Right lobe of liver (tissue), 6 donors: ENCODE measurements at regions not wholly inside any gene's neighbourhood (a gene's known extent, or its start where the extent isn't known, plus 50 kb on each side); places are given as distances from the start of the nearest gene placed in this dataset.

ENCODE experiments used
- ATAC-seq, 4 donors: fragments of 200-7000 bp; cut with Tn5 transposase; one replicate each; pipeline ENCODE4 v1.9.1; 2020; ENCODE audit warnings: mild to moderate bottlenecking in 4 of 4, moderate library complexity in 4 of 4
- DNase-seq, 3 donors: peaks; one replicate each; pipeline ENCODE4 v3.0.0-alpha.2; 2020
- H3K27ac ChIP-seq, 3 donors: fragments of 200-600 bp; one replicate each; pipeline ENCODE4 v1.8.0; 2022
- H3K27me3 ChIP-seq, 2 donors: fragments of 200-600 bp; one replicate each; pipeline ENCODE4 v1.8.0; 2022
- H3K36me3 ChIP-seq, 4 donors: fragments of 200-600 bp; sonication (generic) in 1 of 4; one replicate each; pipeline versions ENCODE4 v1.5.1 to v1.8.0; 2017 to 2022; ENCODE audit warnings: control low read depth in 1 of 4
- H3K4me1 ChIP-seq, 4 donors: fragments of 200-600 bp; sonication (generic) in 1 of 4; one replicate each; pipeline versions ENCODE4 v1.5.1 to v1.8.0; 2017 to 2022; ENCODE audit warnings: control low read depth in 1 of 4
- H3K4me3 ChIP-seq, 3 donors: fragments of 200-600 bp; one replicate each; pipeline ENCODE4 v1.8.0; 2022
- H3K9me3 ChIP-seq, 4 donors: fragments of 200-600 bp; sonication (generic) in 1 of 4; one replicate each; pipeline versions ENCODE4 v1.5.1 to v1.8.0; 2017 to 2022; ENCODE audit warnings: control low read depth in 1 of 4
- CTCF ChIP-seq, 4 donors: fragments of 200-600 bp in 3 of 4; fragments of 450-650 bp in 1 of 4; IDR thresholded peaks; one replicate each; pipeline versions ENCODE4 v1.5.1 to v1.8.0; 2016 to 2022; ENCODE audit warnings: antibody characterized with exemption in 4 of 4, mild to moderate bottlenecking in 2 of 4
- POLR2A ChIP-seq: fragments of 450-650 bp; IDR thresholded peaks from one replicate; pipeline ENCODE4 v1.6.1; 2017; ENCODE audit warnings: antibody characterized with exemption, mild to moderate bottlenecking
- WGBS: methylation state at CpG from one replicate; pipeline ENCODE4 v1.1.6; 2018; ENCODE audit warnings: low coverage, low lambda C conversion rate; ENCODE audit not compliant: insufficient coverage; ENCODE audit errors: missing lambda C conversion rate; 5-methylcytosine and 5-hydroxymethylcytosine counted together
- intact Hi-C, 2 donors: fragments of 100-400 bp; cut with DNase I; formaldehyde crosslinking; loops; one replicate each; pipeline versions ENCODE4 v1.11.2 to v1.14.1; 2022
- donor health status: DM: no; HTN: yes; CAD: no.
- donor health status: DM: no; HTN: no; CAD: no.
- donor health status: DM: no; HTN: no; CAD: no.
- donor health status: DM: no; HTN: yes; CAD: no.
- donor health status: DM: no; HTN: yes; CAD: no.

- Histone ChIP-seq H3K9me3 (no peaks in the 10 kb centered on the region), H3K4me3 (no peak overlapping the region), H3K27ac (no peak overlapping the region), H3K36me3 (no peaks in the 10 kb centered on the region), H3K27me3 (no peaks in the 10 kb centered on the region), H3K4me1 (no peaks in the 10 kb centered on the region)
- WGBS = 47% methylated on average over 1 of the region's 1 CpG
- no peak for DNase-seq
- intact Hi-C loops = no loop called here
- TF ChIP-seq POLR2A = no peak
- no peak for TF ChIP-seq CTCF (IDR thresholded peaks at IDR 0.05)
- no peak for ATAC-seq
These were observed 64.8 kb downstream of the DACT1 start for GRCh38 chr14:58702441-58703160.

- DNase-seq = no peak
- Histone ChIP-seq H3K4me3 (no peak overlapping the region), H3K36me3 (no peaks in the 10 kb centered on the region), H3K9me3 (no peaks in the 10 kb centered on the region), H3K27ac (no peak overlapping the region), H3K27me3 (no peaks in the 10 kb centered on the region), H3K4me1 (no peaks in the 10 kb centered on the region)
- no CpG with 5 or more reads among the region's 1 CpG for WGBS
- ATAC-seq = no peak
- intact Hi-C loops = no loop called here
- no peak for TF ChIP-seq POLR2A
- TF ChIP-seq CTCF (IDR thresholded peaks at IDR 0.05) = no peak
These were observed 65.4 kb downstream of the DACT1 start for GRCh38 chr14:58703161-58703506.

GRCh38 chr14:58705066-58705465, 67.3 kb downstream of the DACT1 start:
- H3K36me3 ChIP-seq = no peaks in the 10 kb centered on the region
- WGBS = 75% methylated on average over 2 of the region's 2 CpGs
- intact Hi-C loops = no loop called here
- DNase-seq (no peak), ATAC-seq (no peak)
- no peaks in the 10 kb centered on the region for H3K4me1 ChIP-seq
- no peak overlapping the region for H3K4me3 ChIP-seq
- no peak overlapping the region for H3K27ac ChIP-seq
- TF ChIP-seq CTCF (IDR thresholded peaks at IDR 0.05) (no peak), POLR2A (no peak)
- H3K27me3 ChIP-seq = no peaks in the 10 kb centered on the region
- no peaks in the 10 kb centered on the region for H3K9me3 ChIP-seq

- no peak overlapping the region for H3K27ac ChIP-seq
- no peaks in the 10 kb centered on the region for H3K9me3 ChIP-seq
- H3K4me1 ChIP-seq = no peaks in the 10 kb centered on the region
- intact Hi-C loops = no loop called here
- 71% methylated on average over 1 of the region's 1 CpG for WGBS
- DNase-seq (no peak), ATAC-seq (no peak)
- TF ChIP-seq POLR2A (no peak), CTCF (IDR thresholded peaks at IDR 0.05) (no peak)
- no peak overlapping the region for H3K4me3 ChIP-seq
- no peaks in the 10 kb centered on the region for H3K27me3 ChIP-seq
- no peaks in the 10 kb centered on the region for H3K36me3 ChIP-seq
These were observed 70.2 kb downstream of the DACT1 start for GRCh38 chr14:58707949-58708348.

GRCh38 chr14:58709949-58710348, 72.2 kb downstream of the DACT1 start:
- Histone ChIP-seq H3K27ac (no peak overlapping the region), H3K36me3 (no peaks in the 10 kb centered on the region), H3K4me1 (no peaks in the 10 kb centered on the region), H3K27me3 (no peaks in the 10 kb centered on the region), H3K4me3 (no peak overlapping the region), H3K9me3 (no peaks in the 10 kb centered on the region)
- DNase-seq (no peak), ATAC-seq (no peak)
- TF ChIP-seq CTCF (IDR thresholded peaks at IDR 0.05) = no peak
- intact Hi-C loops = no loop called here
- 59% methylated on average over 2 of the region's 2 CpGs for WGBS
